DND-41 (cell line): ENCODE measurements at regions not wholly inside any gene's neighbourhood (a gene's known extent, or its start where the extent isn't known, plus 50 kb on each side); places are given as distances from the start of the nearest gene placed in this dataset.

Experiments used
- EZH2 ChIP-seq: IDR thresholded peaks from 3 replicates; pipeline ENCODE4 v1.6.1; 2012; ENCODE audit warnings: borderline replicate concordance, low read depth, mild to moderate bottlenecking, moderate library complexity, low read length, inconsistent platforms; ENCODE audit not compliant: severe bottlenecking
- TF ChIP-seq, protein P1 (sequence below): IDR thresholded peaks from 2 replicates; pipeline ENCODE4 v1.5.1; 2012; ENCODE audit warnings: borderline replicate concordance, low read length, moderate library complexity, mild to moderate bottlenecking; ENCODE audit not compliant: poor library complexity, severe bottlenecking; ENCODE audit errors: extremely low read depth

DNA sequence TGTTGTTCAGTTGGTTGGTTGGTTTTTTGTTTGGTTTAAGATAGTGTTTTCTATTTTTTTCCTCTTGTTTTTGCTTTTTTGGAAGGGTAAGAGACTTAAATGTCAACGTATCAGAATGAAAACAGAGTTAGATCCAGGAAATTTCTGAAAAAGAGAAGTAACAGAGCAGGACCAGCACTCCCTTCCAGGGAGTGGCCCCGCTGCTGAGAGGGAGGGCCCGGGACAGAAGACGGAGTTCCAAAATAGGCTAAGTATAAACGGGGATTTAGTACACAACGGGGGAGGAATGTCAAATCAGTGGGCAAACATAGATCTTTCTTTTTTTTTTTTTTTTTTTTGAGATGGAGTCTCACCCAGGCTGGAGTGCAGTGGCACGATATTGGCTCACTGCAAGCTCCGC lies 92.7 kb upstream of the RUFY1 start:
- TF ChIP-seq, protein P1, sequence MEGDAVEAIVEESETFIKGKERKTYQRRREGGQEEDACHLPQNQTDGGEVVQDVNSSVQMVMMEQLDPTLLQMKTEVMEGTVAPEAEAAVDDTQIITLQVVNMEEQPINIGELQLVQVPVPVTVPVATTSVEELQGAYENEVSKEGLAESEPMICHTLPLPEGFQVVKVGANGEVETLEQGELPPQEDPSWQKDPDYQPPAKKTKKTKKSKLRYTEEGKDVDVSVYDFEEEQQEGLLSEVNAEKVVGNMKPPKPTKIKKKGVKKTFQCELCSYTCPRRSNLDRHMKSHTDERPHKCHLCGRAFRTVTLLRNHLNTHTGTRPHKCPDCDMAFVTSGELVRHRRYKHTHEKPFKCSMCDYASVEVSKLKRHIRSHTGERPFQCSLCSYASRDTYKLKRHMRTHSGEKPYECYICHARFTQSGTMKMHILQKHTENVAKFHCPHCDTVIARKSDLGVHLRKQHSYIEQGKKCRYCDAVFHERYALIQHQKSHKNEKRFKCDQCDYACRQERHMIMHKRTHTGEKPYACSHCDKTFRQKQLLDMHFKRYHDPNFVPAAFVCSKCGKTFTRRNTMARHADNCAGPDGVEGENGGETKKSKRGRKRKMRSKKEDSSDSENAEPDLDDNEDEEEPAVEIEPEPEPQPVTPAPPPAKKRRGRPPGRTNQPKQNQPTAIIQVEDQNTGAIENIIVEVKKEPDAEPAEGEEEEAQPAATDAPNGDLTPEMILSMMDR = no peak
- TF ChIP-seq EZH2 = no peak
